ENCODE measurements at regions not wholly inside any gene's neighbourhood (a gene's known extent, or its start where the extent isn't known, plus 50 kb on each side); places are given as distances from the start of the nearest gene placed in this dataset.

- TF ChIP-seq EZH2 (IDR thresholded peaks at IDR 0.05; ENCODE audit: insufficient read depth, low read length) (no peak), CTCF (IDR thresholded peaks at IDR 0.05; ENCODE audit: insufficient read depth, low read depth, low read length) (no peak)
Observed at GRCh38 chr20:41818991-41819390, 200.8 kb upstream of the CHD6 start.
